ENCODE measurements at regions not wholly inside any gene's neighbourhood (a gene's known extent, or its start where the extent isn't known, plus 50 kb on each side); places are given as distances from the start of the nearest gene placed in this dataset.

DNA sequence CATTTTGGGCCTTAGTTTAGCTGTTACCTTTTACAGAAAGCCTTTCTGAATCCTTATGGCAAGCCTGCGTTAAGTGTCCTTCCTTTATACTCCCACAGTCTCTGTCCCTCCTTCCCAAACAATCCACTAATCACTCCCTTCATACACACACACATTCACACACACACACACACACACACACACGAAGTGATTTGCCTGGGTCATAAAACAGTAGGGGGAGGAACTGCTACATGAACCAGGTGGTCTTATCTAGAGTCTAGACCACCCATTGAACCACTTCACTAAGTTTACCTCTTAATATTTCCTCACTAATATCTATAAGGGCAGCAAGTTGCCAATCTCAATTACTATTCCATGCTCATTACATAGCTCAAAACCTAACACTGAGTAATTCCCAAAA is 196.7 kb upstream of the GUCY1A2 start (continued):
- no peak for TF ChIP-seq TCF7L2 (IDR thresholded peaks at IDR 0.05; ENCODE audit: borderline replicate concordance, extremely low read depth, insufficient read depth, insufficient read length)
- TF ChIP-seq SRF (IDR thresholded peaks at IDR 0.05; ENCODE audit: low read depth): no peak
- no peak for TF ChIP-seq CEBPB (IDR thresholded peaks at IDR 0.05; ENCODE audit: low read depth)

- H3K27me3 ChIP-seq (ENCODE audit: insufficient read depth, low read length): no peaks in the 10 kb centered on the region
- DNase-seq (ENCODE audit: low read depth, low spot score) (no peak), ATAC-seq (no peak)
- no peaks in the 10 kb centered on the region for H3K9me2 ChIP-seq (ENCODE audit: insufficient read depth)
- H3K79me2 ChIP-seq (ENCODE audit: insufficient read depth, low read length): no peaks in the 10 kb centered on the region
- no peak overlapping the region for H3K4me3 ChIP-seq (replicated peaks in 1 of 2; ENCODE audit: low read depth in 1 of 2, low read length in 2 of 2)
- H3K36me3 ChIP-seq (ENCODE audit: control insufficient read depth in 1 of 2, insufficient read depth in 2 of 2, low read length in 2 of 2): no peaks in the 10 kb centered on the region
- no TSS peak for BruUV-seq (replicated peaks)
- no peak overlapping the region for H2AFZ ChIP-seq (ENCODE audit: low read depth, low read length, poor library complexity, severe bottlenecking)
- H3K4me2 ChIP-seq (ENCODE audit: low read length): no peak overlapping the region
- H3K4me1 ChIP-seq (ENCODE audit: control insufficient read depth in 1 of 2, insufficient read depth in 2 of 2, low read length in 2 of 2): no peaks in the 10 kb centered on the region
- no peak overlapping the region for H3K27ac ChIP-seq (ENCODE audit: low read depth, low read length)
- no peaks in the 10 kb centered on the region for H3K9me3 ChIP-seq (ENCODE audit: control insufficient read depth in 1 of 2, insufficient read depth in 1 of 2, low read depth in 1 of 2, low read length in 2 of 2)
- H3K9ac ChIP-seq (ENCODE audit: low read length): no peak overlapping the region
- POLR2A ChIA-PET: no interaction called here
- CTCF ChIA-PET: no interaction called here
- TF ChIP-seq RAD21 (IDR thresholded peaks at IDR 0.05; ENCODE audit: low read depth): no peak
- no peak for TF ChIP-seq JUND (IDR thresholded peaks at IDR 0.05)
- no peaks in the 10 kb centered on the region for H4K20me1 ChIP-seq (ENCODE audit: insufficient read depth)
- RAD21 ChIA-PET (ENCODE audit: low non-redundant PET in 1 of 2, low total read pairs in 2 of 2, uncharacterized antibody in 2 of 2, unreplicated experiment in 2 of 2): no interaction called here
- intact Hi-C loops (cut with micrococcal nuclease): no loop called here
Observed at GRCh38 chr11:107203656-107204055, 185.4 kb upstream of the GUCY1A2 start.

DNA sequence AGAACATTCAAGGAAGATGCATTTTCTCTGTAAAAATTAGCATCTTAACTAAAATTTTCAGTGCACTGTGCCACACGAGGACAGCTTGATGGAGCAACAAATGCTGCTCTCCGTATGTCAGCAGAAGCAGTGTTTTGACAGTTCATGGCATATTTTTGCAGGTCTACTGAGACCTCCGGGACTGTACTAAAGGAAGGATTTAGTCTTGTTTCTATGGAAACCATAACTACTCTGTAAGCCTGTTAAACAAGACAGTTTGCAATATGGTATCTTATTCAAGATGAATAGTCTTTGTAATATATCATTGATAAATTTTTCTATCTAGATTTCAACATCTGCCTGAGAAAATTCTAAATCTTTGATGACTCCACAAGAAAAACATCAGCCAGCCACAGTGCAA is 184.0 kb upstream of the GUCY1A2 start:
- H3K4me1 ChIP-seq (ENCODE audit: control insufficient read depth in 1 of 2, insufficient read depth in 2 of 2, low read length in 2 of 2): no peaks in the 10 kb centered on the region
- H2AFZ ChIP-seq (ENCODE audit: low read depth, low read length, poor library complexity, severe bottlenecking): no peak overlapping the region
- CTCF ChIA-PET: no interaction called here
- H3K36me3 ChIP-seq (ENCODE audit: control insufficient read depth in 1 of 2, insufficient read depth in 2 of 2, low read length in 2 of 2): no peaks in the 10 kb centered on the region
- H3K4me2 ChIP-seq (ENCODE audit: low read length): no peak overlapping the region
- no peaks in the 10 kb centered on the region for H3K9me2 ChIP-seq (ENCODE audit: insufficient read depth)
- no peaks in the 10 kb centered on the region for H4K20me1 ChIP-seq (ENCODE audit: insufficient read depth)
- no peak for ATAC-seq
- H3K9ac ChIP-seq (ENCODE audit: low read length): no peak overlapping the region
- H3K4me3 ChIP-seq (replicated peaks in 1 of 2; ENCODE audit: low read depth in 1 of 2, low read length in 2 of 2): no peak overlapping the region
- no TSS peak for BruUV-seq (replicated peaks)
- no peaks in the 10 kb centered on the region for H3K9me3 ChIP-seq (ENCODE audit: control insufficient read depth in 1 of 2, insufficient read depth in 1 of 2, low read depth in 1 of 2, low read length in 2 of 2)
- POLR2A ChIA-PET: no interaction called here
- intact Hi-C loops (cut with micrococcal nuclease): no loop called here
- TF ChIP-seq MAX (IDR thresholded peaks at IDR 0.05) (no peak), FOSL1 (IDR thresholded peaks at IDR 0.05; ENCODE audit: low read depth) (no peak), POLR2A (IDR thresholded peaks at IDR 0.05; ENCODE audit: borderline replicate concordance, extremely low read depth, insufficient read depth, insufficient read length) (no peak), ELF1 (IDR thresholded peaks at IDR 0.05; ENCODE audit: borderline replicate concordance, low read depth) (no peak), SP1 (IDR thresholded peaks at IDR 0.05; ENCODE audit: low read depth) (no peak), SIN3A (IDR thresholded peaks at IDR 0.05; ENCODE audit: low read depth) (no peak), ZFX (IDR thresholded peaks at IDR 0.05) (no peak), EZH2phosphoT487 (IDR thresholded peaks at IDR 0.05; ENCODE audit: borderline replicate concordance) (no peak), ZNF274 (IDR thresholded peaks at IDR 0.05; ENCODE audit: low read depth, low read length) (no peak), RAD21 (IDR thresholded peaks at IDR 0.05; ENCODE audit: low read depth) (no peak), EGR1 (IDR thresholded peaks at IDR 0.05; ENCODE audit: low read depth) (no peak), SRF (IDR thresholded peaks at IDR 0.05; ENCODE audit: low read depth) (no peak), CEBPB (IDR thresholded peaks at IDR 0.05; ENCODE audit: low read depth) (no peak)
- RAD21 ChIA-PET (ENCODE audit: low non-redundant PET in 1 of 2, low total read pairs in 2 of 2, uncharacterized antibody in 2 of 2, unreplicated experiment in 2 of 2): no interaction called here
- H3K27me3 ChIP-seq (ENCODE audit: insufficient read depth, low read length): no peaks in the 10 kb centered on the region
- no peak for DNase-seq (ENCODE audit: low read depth, low spot score)
- H3K27ac ChIP-seq (ENCODE audit: low read depth, low read length): no peak overlapping the region
- no peaks in the 10 kb centered on the region for H3K79me2 ChIP-seq (ENCODE audit: insufficient read depth, low read length)
